ENCODE measurements at regions not wholly inside any gene's neighbourhood (a gene's known extent, or its start where the extent isn't known, plus 50 kb on each side); places are given as distances from the start of the nearest gene placed in this dataset.

- no peak for DNase-seq (ENCODE audit: low read depth)
- TF ChIP-seq, protein P1, sequence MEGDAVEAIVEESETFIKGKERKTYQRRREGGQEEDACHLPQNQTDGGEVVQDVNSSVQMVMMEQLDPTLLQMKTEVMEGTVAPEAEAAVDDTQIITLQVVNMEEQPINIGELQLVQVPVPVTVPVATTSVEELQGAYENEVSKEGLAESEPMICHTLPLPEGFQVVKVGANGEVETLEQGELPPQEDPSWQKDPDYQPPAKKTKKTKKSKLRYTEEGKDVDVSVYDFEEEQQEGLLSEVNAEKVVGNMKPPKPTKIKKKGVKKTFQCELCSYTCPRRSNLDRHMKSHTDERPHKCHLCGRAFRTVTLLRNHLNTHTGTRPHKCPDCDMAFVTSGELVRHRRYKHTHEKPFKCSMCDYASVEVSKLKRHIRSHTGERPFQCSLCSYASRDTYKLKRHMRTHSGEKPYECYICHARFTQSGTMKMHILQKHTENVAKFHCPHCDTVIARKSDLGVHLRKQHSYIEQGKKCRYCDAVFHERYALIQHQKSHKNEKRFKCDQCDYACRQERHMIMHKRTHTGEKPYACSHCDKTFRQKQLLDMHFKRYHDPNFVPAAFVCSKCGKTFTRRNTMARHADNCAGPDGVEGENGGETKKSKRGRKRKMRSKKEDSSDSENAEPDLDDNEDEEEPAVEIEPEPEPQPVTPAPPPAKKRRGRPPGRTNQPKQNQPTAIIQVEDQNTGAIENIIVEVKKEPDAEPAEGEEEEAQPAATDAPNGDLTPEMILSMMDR (conservative IDR thresholded peaks at IDR 0.05; ENCODE audit: low read depth, low read length), result no peak
- H3K4me3 ChIP-seq (ENCODE audit: low read depth, low read length), result no peak overlapping the region
Observed at GRCh38 chr1:101299710-101300109, 62.9 kb downstream of the S1PR1 start.

- DNase-seq (ENCODE audit: low read depth), result no peak
- H3K4me3 ChIP-seq (ENCODE audit: low read depth, low read length), result no peak overlapping the region
- TF ChIP-seq, protein P1 (conservative IDR thresholded peaks at IDR 0.05; ENCODE audit: low read depth, low read length), result no peak
Observed at GRCh38 chr1:101300916-101301315, 64.1 kb downstream of the S1PR1 start.

GRCh38 chr1:101301446-101302057 is 64.7 kb downstream of the S1PR1 start:
- TF ChIP-seq, protein P1 (conservative IDR thresholded peaks at IDR 0.05; ENCODE audit: low read depth, low read length), result no peak
- no peak overlapping the region for H3K4me3 ChIP-seq (ENCODE audit: low read depth, low read length)
- no peak for DNase-seq (ENCODE audit: low read depth)

- no peak overlapping the region for H3K4me3 ChIP-seq (ENCODE audit: low read depth, low read length)
- peak; percentile 61 for DNase-seq (ENCODE audit: low read depth)
Observed at GRCh38 chr1:101302831-101303511, 66.2 kb downstream of the S1PR1 start.

GRCh38 chr1:101307985-101308689 is 71.3 kb downstream of the S1PR1 start:
- TF ChIP-seq, protein P1 (conservative IDR thresholded peaks at IDR 0.05; ENCODE audit: low read depth, low read length), result no peak
- no peak overlapping the region for H3K4me3 ChIP-seq (ENCODE audit: low read depth, low read length)
- no peak for DNase-seq (ENCODE audit: low read depth)

More at GRCh38 chr1:101302831-101303511, 66.2 kb downstream of the S1PR1 start:
- TF ChIP-seq, protein P1 (conservative IDR thresholded peaks at IDR 0.05; ENCODE audit: low read depth, low read length), result no peak

DNA sequence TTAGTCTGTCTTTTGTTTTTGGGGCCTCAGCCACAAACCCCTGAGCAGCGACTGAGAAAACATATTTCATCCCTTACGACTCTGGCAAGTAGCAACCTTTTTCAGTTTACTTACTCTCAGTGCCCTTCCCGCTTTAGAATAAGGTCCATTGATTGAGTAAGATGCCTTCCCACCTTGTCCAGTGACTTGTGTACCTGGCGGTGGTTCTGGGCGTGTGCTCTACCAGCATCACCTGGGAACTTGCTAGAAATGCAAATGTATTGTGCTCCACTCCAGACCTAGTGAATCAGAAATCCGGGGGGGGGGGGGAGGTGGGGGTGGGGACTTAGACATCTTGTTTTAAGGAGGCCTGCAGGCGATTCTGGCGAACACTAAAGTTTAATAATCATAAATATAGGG is 72.1 kb downstream of the S1PR1 start:
- TF ChIP-seq, protein P1 (conservative IDR thresholded peaks at IDR 0.05; ENCODE audit: low read depth, low read length), result no peak
- no peak for DNase-seq (ENCODE audit: low read depth)
- no peak overlapping the region for H3K4me3 ChIP-seq (ENCODE audit: low read depth, low read length)

Data from epithelial cell of proximal tubule (primary cell).